Uterus (tissue), 2 donors: ENCODE measurements at regions not wholly inside any gene's neighbourhood (a gene's known extent, or its start where the extent isn't known, plus 50 kb on each side); places are given as distances from the start of the nearest gene placed in this dataset.
"Not testable (repeated sequence)": the region's sequence is repeated elsewhere in the genome, so short reads cannot be mapped to it uniquely, and the experiment has no call there.

Source experiments
- CTCF ChIP-seq, 4 experiments: fragments of 200-600 bp in 2 of 4; fragments of 450-650 bp in 2 of 4; sonication (generic) in 2 of 4; IDR thresholded peaks; one replicate each; pipeline ENCODE4 v1.5.1; 2016 to 2019; ENCODE audit warnings: antibody characterized with exemption in 4 of 4, mild to moderate bottlenecking in 2 of 4, moderate library complexity in 1 of 4
- POLR2A ChIP-seq, 2 donors: fragments of 450-650 bp; IDR thresholded peaks; one replicate each; pipeline ENCODE4 v1.6.1; 2016; ENCODE audit warnings: antibody characterized with exemption in 2 of 2, mild to moderate bottlenecking in 1 of 2, moderate library complexity in 1 of 2

GRCh38 chr5:90073026-90073570 is 336.5 kb downstream of the CETN3 start:
- TF ChIP-seq POLR2A, CTCF (IDR thresholded peaks at IDR 0.05): not testable (repeated sequence)
